ENCODE measurements at regions not wholly inside any gene's neighbourhood (a gene's known extent, or its start where the extent isn't known, plus 50 kb on each side); places are given as distances from the start of the nearest gene placed in this dataset.

DNA sequence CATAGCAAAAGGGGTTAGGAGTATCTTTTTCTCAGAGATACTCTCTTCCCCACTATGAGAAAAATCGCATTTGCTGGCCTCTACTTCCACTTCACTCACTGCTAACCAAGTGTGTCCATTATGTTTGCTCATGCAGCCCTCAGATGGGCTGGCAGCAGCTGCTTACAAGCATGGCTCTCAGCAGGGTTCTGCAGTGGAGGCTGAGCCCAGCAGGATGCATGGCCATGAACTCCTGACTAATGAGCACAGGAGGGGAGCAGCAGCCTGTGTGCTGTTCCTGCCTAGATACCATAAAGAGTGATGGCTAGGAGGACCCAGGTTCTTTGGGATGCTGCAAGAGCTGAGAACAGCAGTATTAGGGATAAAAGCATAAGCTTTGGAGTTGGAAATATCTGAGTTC, 316.9 kb upstream of the THSD7B start:
- H3K27ac ChIP-seq (ENCODE audit: low read depth, low read length, poor library complexity, severe bottlenecking), result no peak overlapping the region
- CTCF ChIA-PET (ENCODE audit: unreplicated experiment), result no interaction called here
- intact Hi-C loops (cut with micrococcal nuclease; ENCODE audit: unreplicated experiment), result no loop called here

DNA sequence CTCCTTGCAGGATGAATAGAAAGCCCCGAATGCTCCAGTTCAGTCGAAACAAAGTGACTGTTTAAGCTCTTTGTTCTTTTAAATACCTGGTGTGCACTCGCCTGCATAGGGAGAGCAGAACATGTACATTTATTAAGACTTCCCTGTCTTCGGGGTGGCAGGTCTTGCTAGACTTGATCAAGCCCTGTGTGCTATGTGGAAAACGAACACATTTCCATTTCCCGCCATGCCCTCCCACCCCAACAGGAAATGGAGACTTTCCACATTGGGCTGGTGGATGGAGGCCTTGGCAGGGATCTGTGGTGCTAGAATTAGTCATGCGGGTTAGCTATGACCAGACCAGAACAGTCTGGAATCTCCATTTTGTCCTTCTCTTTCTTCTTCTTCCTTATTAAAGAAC, 321.0 kb upstream of the THSD7B start:
- Histone ChIP-seq H3K79me2 (ENCODE audit: insufficient read depth, low read depth, low read length) (no peaks in the 10 kb centered on the region), H3K9me3 (ENCODE audit: low read length) (no peaks in the 10 kb centered on the region), H3K27ac (ENCODE audit: low read depth, low read length, poor library complexity, severe bottlenecking) (no peak overlapping the region), H3K4me3 (ENCODE audit: low read depth, low read length, poor library complexity, severe bottlenecking) (no peak overlapping the region), H3K4me2 (ENCODE audit: low read length) (no peak overlapping the region), H3K36me3 (ENCODE audit: insufficient read depth, low read length) (no peaks in the 10 kb centered on the region), H2AFZ (ENCODE audit: low read length) (no peak overlapping the region), H3K4me1 (ENCODE audit: insufficient read depth, low read length, poor library complexity, severe bottlenecking) (peaks cover 13% of the 10 kb centered on the region), H3K9me2 (ENCODE audit: insufficient read depth, low read length) (no peaks in the 10 kb centered on the region), H4K20me1 (ENCODE audit: insufficient read depth, low read length) (no peaks in the 10 kb centered on the region)
- no peak for DNase-seq (ENCODE audit: low spot score)
- intact Hi-C loops (cut with micrococcal nuclease; ENCODE audit: unreplicated experiment), result no loop called here
- TF ChIP-seq EZH2phosphoT487 (IDR thresholded peaks at IDR 0.05; ENCODE audit: borderline replicate concordance, low read depth, low read length), result no peak
- TF ChIP-seq, protein P1, sequence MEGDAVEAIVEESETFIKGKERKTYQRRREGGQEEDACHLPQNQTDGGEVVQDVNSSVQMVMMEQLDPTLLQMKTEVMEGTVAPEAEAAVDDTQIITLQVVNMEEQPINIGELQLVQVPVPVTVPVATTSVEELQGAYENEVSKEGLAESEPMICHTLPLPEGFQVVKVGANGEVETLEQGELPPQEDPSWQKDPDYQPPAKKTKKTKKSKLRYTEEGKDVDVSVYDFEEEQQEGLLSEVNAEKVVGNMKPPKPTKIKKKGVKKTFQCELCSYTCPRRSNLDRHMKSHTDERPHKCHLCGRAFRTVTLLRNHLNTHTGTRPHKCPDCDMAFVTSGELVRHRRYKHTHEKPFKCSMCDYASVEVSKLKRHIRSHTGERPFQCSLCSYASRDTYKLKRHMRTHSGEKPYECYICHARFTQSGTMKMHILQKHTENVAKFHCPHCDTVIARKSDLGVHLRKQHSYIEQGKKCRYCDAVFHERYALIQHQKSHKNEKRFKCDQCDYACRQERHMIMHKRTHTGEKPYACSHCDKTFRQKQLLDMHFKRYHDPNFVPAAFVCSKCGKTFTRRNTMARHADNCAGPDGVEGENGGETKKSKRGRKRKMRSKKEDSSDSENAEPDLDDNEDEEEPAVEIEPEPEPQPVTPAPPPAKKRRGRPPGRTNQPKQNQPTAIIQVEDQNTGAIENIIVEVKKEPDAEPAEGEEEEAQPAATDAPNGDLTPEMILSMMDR (conservative IDR thresholded peaks at IDR 0.05; ENCODE audit: low read length), result no peak
- ChIA-PET CTCF (ENCODE audit: unreplicated experiment) (no interaction called here), POLR2A (interaction anchor here (0.6 to 1.4 kb wide), 4 partner anchors 8 to 568 kb away, joined by 3 to 8 read pairs (median 3); partner anchors contain the start of gene MCM6)
- BruUV-seq (replicated peaks), result no TSS peak

More for the DNA sequence above, 316.9 kb upstream of the THSD7B start:
- POLR2A ChIA-PET, result interaction anchor here (1.6 kb wide), 1 partner anchor 9 kb away, joined by 3 read pairs; no protein-coding TSS in a partner anchor
- no peaks in the 10 kb centered on the region for H3K36me3 ChIP-seq (ENCODE audit: insufficient read depth, low read length)
- peak overlapping the region; percentile 28 for H3K4me2 ChIP-seq (ENCODE audit: low read length)
- no peaks in the 10 kb centered on the region for H3K9me3 ChIP-seq (ENCODE audit: low read length)
- DNase-seq (ENCODE audit: low spot score), result peak; percentile 52
- no TSS peak for BruUV-seq (replicated peaks)
- H3K4me1 ChIP-seq (ENCODE audit: insufficient read depth, low read length, poor library complexity, severe bottlenecking), result peaks cover 13% of the 10 kb centered on the region
- H3K79me2 ChIP-seq (ENCODE audit: insufficient read depth, low read depth, low read length), result no peaks in the 10 kb centered on the region
- TF ChIP-seq EZH2phosphoT487 (IDR thresholded peaks at IDR 0.05; ENCODE audit: borderline replicate concordance, low read depth, low read length), result no peak
- TF ChIP-seq, protein P1 (conservative IDR thresholded peaks at IDR 0.05; ENCODE audit: low read length), result no peak
- no peaks in the 10 kb centered on the region for H3K9me2 ChIP-seq (ENCODE audit: insufficient read depth, low read length)
- H3K4me3 ChIP-seq (ENCODE audit: low read depth, low read length, poor library complexity, severe bottlenecking), result no peak overlapping the region
- H2AFZ ChIP-seq (ENCODE audit: low read length), result no peak overlapping the region
- no peaks in the 10 kb centered on the region for H4K20me1 ChIP-seq (ENCODE audit: insufficient read depth, low read length)

DNA sequence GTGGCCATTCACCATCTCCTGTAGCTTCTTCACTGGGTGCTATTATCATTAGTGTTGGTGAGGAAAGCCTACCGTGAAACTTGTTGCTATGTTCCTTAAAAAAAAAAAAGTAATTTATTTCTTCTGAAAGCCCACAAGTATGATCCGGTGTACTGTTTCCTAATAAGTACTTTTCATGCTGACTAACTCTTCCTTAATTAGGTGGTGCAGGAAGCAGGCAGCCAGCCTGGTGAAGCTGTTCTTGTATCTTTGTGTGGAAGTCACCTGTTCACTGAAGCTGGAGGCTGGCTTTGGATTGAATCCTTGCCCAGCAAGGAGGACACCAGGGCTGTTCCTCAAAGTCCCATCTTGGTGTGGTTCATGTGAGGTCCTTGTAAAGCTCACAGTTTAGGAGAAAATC, 321.7 kb upstream of the THSD7B start:
- no TSS peak for BruUV-seq (replicated peaks)
- intact Hi-C loops (cut with micrococcal nuclease; ENCODE audit: unreplicated experiment), result no loop called here
- H3K9me2 ChIP-seq (ENCODE audit: insufficient read depth, low read length), result no peaks in the 10 kb centered on the region
- H3K4me3 ChIP-seq (ENCODE audit: low read depth, low read length, poor library complexity, severe bottlenecking), result no peak overlapping the region
- H4K20me1 ChIP-seq (ENCODE audit: insufficient read depth, low read length), result no peaks in the 10 kb centered on the region
- peaks cover 8% of the 10 kb centered on the region for H3K4me1 ChIP-seq (ENCODE audit: insufficient read depth, low read length, poor library complexity, severe bottlenecking)
- no peak for DNase-seq (ENCODE audit: low spot score)
- H3K9me3 ChIP-seq (ENCODE audit: low read length), result no peaks in the 10 kb centered on the region
- CTCF ChIA-PET (ENCODE audit: unreplicated experiment), result no interaction called here
- TF ChIP-seq EZH2phosphoT487 (IDR thresholded peaks at IDR 0.05; ENCODE audit: borderline replicate concordance, low read depth, low read length), result no peak
- TF ChIP-seq, protein P1 (conservative IDR thresholded peaks at IDR 0.05; ENCODE audit: low read length), result no peak
- POLR2A ChIA-PET, result interaction anchor here (0.6 to 1.4 kb wide), 5 partner anchors 9 to 568 kb away, joined by 3 to 8 read pairs (median 3); partner anchors contain the start of gene MCM6
- H3K79me2 ChIP-seq (ENCODE audit: insufficient read depth, low read depth, low read length), result no peaks in the 10 kb centered on the region
- H3K27ac ChIP-seq (ENCODE audit: low read depth, low read length, poor library complexity, severe bottlenecking), result no peak overlapping the region
- no peaks in the 10 kb centered on the region for H3K36me3 ChIP-seq (ENCODE audit: insufficient read depth, low read length)
- no peak overlapping the region for H2AFZ ChIP-seq (ENCODE audit: low read length)
- no peak overlapping the region for H3K4me2 ChIP-seq (ENCODE audit: low read length)
